ENCODE measurements at regions not wholly inside any gene's neighbourhood (a gene's known extent, or its start where the extent isn't known, plus 50 kb on each side); places are given as distances from the start of the nearest gene placed in this dataset.

DNA sequence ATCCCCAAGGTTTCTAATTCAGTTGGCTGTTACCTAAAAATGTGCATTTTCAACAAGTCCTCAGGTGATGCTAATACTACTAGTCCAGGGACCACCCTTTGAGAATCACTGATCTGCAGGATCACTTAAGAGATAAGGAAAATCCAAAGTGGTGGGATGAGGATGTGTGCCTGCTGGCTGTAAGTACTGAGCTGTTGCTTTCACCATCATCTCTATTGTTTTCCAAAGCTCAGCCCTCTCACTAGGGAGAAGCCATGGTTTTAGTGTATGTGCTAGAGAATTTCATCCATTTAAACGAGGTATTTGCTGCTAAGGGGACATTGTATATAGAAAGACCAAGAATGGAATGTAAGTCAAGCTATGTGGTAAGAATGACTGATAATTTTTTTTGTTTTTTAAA is 202.3 kb downstream of the KIF21A start:
- DNase-seq (ENCODE audit: low read depth in 1 of 2, low spot score in 1 of 2): no peak

DNA sequence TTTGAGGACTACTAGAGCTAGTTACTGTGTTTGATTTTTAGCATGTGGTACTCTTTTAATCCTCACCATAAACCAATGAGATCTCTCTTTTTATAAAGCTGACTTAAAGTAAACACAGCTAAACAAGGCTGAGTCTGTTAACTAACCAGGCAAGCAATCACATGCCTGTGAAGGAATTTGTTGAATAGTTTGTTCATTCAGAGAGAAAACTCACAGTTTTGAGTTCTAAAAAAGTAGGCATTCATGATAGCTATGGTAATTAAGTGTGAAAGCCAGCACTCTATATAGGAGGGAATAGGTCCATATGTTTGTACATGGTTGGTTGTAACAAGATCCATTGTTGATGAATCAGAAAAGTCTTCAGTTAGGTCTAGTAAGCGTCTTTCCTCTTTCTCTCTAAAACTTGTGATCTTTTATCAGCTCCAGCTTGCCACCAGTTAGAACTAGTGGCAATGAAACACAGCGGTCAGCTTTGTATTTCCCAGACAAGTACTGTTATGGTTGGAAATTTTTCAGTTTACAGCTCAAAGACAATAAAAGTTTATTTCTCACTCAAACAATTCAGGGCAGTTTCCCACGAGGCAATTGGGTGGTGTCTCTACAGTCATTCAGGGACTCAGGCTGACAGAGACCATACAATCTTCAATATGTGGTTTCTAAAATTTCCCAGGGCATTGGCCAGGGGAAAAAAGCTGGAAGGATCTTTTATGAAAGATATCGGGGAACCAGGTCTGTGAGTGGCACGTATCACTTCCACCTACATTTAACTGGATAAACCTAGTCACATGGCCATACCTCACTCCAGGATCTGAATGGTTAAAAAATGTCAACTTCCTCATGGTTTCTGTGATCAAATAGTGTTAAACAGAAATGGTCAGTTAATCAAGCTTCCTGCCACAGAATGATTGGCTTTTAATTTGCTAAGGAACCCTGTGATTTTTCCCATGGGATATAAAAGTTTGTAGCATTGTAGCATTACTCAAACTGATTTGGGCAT is 203.1 kb downstream of the KIF21A start:
- no peak for DNase-seq (ENCODE audit: low read depth in 1 of 2, low spot score in 1 of 2)

DNA sequence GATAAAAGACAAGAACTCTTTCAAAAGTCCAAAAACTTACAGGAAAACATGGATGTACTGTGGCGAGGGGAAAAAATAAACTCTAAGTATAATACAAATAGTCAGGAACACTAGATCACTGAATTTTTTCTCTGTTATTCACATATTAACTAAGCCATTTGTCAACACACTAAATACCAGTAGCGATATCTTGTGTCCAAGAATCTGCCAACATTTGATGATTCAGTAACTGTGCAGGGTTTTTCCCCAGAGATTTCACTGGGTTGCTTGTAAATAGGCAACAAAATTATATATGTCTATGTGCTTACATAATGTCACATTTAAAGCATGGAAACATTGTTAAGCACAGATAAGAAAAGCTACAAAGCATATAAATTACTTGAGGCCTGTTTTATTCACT is 205.9 kb downstream of the KIF21A start:
- no peak for DNase-seq (ENCODE audit: low read depth in 1 of 2, low spot score in 1 of 2)

DNA sequence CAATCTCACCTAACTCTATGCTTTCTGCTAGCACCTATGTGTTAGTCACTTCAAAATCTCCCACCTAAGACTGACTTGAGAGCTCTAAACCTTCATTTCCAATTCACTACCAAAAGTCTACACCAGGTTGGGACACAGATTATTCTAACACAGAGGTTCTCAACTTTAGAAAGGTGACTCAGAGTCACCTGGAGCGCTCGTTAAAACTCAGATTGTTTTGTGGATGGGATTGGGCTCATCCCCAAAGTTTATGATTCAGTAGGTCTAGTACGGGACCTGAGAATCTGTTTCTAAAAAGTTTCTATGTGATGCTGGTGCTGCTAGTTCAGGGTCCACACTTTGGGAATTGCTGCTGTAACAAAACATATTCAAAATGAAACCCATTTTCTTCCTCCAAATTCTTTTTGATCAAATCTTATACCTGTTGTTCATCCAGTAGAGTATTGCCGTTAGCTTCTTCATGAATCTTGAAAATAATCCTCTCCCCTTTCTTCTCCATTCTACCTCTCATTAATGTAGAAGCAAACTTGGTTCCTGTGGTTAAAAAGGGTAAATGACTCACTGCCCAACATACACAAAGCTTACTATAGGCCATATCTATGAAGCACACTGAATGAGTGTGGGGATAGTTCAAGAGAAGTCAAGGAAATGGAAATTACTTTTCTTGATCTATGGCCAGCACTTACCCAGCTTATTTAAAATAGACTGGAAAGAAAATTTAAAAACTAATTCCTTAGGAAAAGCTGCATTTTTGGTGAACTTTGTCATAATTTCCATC is 206.7 kb downstream of the KIF21A start:
- no peak for DNase-seq (ENCODE audit: low read depth in 1 of 2, low spot score in 1 of 2)

DNA sequence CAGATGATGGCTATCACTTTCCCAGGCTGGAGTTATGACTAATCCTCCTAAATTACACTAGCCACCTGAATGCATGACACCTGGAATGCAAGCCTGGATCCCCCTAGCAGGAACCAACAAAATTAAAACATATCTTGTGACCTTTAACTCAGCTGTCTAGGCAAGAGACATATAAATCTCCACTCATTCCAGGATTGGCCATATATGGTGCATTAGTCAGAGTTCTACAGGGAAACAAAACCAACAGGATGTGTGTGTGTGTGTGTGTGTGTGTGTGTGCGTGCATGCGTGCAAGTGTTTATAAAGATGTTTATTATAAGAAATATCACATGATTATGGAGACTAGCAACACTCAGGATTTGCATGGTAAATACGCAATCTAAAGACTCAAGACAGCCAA is 212.8 kb downstream of the KIF21A start:
- no peak for DNase-seq (ENCODE audit: low read depth in 1 of 2, low spot score in 1 of 2)

DNA sequence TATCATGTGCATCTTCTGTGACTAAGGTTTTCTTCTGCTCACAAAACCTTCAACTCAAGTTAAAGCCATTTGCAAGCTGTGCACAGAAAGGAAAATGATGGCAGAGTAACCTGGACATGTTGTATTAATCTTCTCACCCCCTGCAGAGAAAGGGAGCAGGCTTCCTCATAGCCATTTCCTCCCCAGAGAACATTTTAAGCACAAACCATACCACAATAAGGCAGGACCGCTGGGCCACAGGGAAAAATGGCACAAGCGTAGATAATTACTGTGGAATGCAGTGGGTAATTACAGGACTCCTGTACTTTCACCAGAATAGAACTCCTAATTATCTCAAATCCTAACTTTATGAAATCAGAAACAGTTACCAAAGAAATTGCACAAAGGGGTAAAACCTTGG is 215.7 kb downstream of the KIF21A start:
- no peak for DNase-seq (ENCODE audit: low read depth in 1 of 2, low spot score in 1 of 2)

DNA sequence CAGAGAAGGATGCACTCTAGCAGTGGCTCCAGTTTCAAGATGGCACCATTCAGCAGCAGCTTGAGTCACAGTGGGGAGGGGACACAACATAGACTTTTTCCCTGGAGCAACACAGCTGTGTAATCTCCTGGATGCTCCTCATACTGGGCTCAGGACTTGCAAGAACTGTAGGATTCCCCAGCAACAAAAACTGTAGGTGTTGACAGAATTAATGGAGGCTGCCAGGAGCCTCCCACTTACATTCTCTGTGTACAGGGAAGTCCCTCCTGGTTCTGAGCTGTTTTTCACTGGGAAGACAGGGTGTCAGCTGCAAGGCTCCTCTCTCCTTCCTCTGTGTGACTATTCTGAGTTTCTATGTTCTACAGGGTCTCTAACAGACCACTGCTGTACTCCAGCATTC is 217.9 kb downstream of the KIF21A start:
- no peak for DNase-seq (ENCODE audit: low read depth in 1 of 2, low spot score in 1 of 2)

DNA sequence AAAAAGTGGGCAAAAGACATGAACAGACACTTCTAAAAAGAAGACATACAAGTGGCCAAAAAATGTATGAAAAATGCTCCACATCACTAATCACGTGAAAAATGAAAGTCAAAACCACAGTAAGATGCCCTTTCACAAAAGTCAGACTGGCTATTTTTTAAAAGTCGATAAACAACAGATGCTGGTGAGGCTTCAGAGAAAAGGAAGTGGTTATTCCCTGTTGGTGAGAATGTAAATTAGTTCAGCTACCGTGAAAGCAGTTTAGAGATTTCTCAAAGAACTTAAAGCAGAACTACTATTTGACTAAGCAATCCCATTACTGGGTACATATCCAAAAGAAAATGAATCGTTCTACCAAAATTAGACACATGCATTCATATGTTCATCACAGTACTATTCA is 237.0 kb downstream of the KIF21A start:
- no peak for DNase-seq (ENCODE audit: low read depth in 1 of 2, low spot score in 1 of 2)

DNA sequence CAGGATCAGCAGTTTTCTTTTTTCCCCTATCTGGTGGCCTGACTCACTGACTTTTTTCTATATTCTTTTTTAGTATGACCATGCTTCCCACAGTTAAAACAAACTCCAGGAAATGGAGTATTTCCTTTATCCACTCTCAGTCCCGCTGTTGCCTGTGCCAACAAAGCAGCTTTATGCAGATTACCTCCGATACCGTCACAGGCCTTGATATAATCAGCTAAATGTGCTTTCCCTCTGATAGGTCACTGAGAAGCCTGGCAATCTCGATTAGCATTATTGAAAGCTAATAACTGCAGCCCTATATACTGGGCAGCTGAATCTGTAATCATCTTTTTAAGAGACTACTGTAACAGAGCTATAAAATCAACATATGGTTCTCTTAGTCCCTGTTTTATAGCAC is 243.6 kb downstream of the KIF21A start:
- DNase-seq (ENCODE audit: low read depth in 1 of 2, low spot score in 1 of 2): no peak

DNA sequence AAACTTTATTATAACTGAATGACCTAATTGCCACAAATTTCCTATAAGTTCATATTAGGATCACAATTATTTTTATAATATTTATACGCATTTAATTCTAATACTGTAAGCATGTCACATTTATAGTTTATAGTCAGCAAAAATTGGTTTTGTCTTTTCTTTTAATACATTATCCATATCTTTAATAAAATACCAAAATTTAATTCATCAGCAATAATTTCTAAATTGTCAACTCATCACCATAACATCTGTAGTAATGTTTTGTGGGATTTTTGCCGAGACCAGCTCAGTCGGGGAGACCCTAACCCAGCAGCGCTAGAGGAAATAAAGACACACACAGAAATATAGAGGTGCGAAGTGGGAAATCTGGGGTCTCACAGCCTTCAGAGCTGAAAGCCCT is 254.2 kb downstream of the KIF21A start:
- no peak for DNase-seq (ENCODE audit: low read depth in 1 of 2, low spot score in 1 of 2)

DNA sequence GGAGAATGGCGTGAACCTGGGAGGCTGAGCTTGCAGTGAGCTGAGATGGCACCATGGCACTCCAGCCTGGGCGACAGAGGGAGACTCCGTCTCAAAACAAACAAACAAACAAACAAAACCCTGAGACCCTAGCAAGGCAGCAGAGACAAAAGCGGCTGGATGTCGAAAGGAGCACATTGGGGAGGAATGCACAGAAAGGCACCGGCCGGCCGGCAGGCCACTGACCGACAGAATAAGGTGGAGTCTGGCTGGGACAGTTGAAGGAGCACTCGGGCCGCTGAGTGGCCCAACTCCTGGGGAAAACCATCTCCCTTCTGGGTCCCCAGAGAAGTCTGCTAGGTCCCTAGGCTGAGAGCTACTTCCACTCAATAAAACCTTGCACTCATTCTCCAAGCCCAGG is 256.2 kb downstream of the KIF21A start:
- no peak for DNase-seq (ENCODE audit: low read depth in 1 of 2, low spot score in 1 of 2)

DNA sequence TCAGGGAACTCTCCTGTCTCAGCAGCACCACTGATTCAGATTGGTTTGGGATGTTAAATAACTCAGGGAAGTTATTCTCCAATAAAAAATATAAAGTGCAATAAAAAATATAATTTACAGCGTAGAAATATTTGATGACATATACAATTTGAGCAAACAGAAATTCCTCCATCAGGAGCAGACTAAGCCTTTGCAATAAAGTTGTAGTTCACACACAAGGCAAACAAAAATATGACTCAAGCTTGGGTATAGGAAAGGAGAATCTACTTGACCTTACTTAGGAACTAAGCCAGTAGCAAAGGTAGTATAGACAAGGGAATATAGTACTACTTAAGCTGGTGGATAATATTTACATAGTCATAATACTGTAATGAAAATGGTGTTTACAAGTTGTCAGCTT is 264.1 kb downstream of the KIF21A start:
- no peak for DNase-seq (ENCODE audit: low read depth in 1 of 2, low spot score in 1 of 2)

DNA sequence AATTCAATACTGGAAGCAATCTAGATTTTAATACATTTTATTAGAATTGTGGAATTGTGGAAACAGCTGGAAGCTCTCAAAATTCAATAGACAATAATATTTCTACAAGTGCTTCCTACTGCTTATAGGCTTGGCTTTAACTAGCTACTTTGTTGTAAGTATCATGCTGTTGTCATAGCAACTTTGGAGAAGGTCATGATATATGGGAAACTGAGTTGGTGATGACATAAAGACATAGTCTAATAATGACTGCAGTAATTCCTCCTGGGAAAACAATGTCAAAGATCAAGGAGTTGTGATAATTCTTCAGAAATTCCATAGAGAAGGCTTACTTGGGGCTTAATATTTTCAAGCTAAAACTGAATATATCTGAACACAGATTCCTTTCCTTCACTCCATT is 266.6 kb downstream of the KIF21A start:
- DNase-seq (ENCODE audit: low read depth in 1 of 2, low spot score in 1 of 2): no peak

DNA sequence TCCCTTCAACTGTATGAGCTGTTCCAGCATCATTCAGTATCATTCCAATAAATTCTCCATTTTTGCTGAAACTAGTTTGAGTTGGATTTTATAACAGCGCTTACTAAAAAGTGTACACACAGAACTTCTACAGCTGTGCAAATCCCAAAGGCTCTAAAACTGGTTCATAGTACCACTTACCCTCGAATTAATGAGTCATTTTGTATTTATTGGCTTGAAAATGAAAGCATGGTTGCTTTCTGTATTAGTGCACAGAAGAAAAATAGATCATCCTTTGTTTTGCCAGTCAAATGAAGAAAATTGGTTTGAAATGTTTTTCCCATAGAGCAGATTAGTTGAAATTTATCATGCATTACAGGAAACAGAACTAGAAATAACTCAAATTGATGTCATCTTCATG is 268.3 kb upstream of the CPNE8 start:
- no peak for DNase-seq (ENCODE audit: low read depth in 1 of 2, low spot score in 1 of 2)

DNA sequence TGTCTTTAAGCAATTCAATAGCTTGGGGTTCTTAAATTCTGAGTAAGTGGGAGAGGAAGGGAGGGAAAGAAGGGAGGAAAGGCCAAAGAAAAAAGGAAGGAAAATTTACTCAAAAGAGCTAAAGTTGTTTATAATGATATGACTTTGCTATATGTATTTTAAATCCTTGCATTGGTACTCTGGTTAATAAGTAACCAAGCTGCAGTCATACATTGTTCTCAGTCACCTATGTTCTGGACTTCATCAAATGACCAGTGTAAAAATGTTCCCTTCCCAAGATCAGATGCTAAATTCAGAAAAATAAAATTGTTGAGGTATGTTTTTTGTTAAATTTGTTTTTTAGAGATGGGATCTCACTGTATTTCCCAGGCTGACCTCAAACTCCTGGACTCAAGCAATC is 259.9 kb upstream of the CPNE8 start:
- DNase-seq (ENCODE audit: low read depth in 1 of 2, low spot score in 1 of 2): no peak

DNA sequence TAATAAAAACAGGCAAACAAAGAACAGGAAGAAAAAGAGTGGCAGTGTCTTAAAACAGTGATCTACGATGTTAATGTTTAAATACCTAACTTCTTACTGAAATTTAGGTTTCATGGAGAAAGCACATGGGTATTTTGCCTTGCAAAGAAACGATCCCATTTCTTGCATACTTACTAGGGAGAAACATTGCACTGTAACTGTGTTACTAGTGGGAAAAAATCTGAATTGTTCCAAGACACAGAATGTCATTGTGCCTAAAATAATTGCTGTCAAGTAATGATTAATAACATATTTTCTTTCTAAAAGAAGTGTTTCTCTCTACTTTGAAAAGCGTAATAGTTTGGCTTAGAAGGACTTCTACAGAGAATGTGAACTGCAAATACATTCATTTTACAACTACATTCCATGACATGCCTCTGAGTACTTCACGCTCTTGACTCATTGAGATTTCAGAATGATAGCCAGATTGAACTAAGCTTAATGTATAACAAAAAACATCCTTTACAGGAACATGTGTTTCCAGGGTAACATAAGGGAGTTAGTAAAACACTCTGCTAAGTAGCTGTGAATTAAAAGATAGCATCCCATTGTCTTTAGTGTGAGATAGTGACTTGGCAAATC is 256.2 kb upstream of the CPNE8 start:
- DNase-seq (ENCODE audit: low read depth in 1 of 2, low spot score in 1 of 2): no peak

DNA sequence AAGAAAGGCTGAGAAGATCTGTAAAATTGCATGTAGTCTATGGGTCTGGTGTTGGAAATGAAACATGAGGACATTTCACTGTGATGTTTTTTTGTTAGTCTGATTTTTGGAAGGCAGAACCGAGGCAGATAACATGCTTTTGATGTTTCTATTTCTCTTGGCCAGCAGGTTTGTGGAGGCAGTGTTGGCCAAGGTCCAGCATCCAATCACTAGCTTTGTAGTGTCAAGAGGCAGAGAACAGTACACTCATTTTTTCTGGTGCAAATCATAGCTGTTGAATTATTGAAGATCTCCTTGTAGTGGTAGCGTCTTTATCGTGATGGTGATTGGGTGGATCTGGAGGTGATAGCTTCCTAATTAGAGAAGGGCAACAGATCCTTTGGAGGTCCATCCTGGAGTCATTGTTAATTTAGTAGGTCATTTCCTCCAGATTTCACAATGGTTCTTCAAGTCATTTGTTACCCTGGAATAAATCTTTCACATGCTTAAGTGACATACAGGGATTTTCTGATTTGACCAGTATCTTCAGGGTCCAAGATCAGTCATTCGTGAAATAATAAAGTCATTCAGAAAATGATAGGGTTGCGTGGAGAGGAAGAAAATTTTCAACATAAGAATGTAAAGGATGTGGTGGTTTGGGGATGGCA is 252.4 kb upstream of the CPNE8 start:
- no peak for DNase-seq (ENCODE audit: low read depth in 1 of 2, low spot score in 1 of 2)

DNA sequence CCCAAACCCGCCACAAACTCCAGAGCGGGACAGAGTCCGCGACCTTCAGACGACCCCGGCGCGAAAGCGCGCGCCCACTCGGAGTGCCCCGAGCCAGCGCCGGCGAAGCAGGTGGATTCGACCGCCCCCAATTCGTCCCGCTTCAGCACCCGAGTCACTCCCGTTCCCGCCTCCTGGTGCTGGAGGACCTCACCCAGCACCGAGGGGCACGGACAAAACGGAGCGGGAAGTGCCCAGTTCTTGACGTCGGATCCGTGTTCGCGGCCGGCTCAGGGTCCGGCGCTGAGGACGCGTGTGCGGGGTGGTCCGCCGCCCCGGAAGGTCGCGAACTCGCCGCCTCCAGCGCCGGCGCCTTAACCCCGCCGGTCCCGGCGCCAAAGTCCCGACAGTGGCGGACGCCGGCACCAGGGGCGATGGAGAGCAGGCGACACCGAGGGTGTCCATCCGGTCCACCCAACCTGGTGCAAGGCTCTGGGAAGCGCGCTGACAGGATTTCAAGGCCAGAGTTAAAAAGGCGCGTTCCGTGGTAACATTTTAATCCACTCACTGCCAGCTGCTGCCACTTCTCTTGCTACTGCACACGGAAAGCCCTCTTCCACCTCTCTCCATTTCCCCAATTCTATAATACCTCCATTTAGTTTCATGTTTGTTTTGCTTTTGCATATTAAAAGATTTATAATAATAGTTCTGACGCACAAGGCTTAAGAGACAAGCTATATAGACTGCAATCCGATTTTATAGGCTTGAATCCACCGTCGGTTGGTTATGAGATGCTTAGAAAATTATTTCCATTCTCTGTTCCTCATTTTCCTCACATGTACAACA is 240.0 kb upstream of the CPNE8 start:
- peak in 1 of 2 donors; percentile 5 for DNase-seq (ENCODE audit: low read depth in 1 of 2, low spot score in 1 of 2)

DNA sequence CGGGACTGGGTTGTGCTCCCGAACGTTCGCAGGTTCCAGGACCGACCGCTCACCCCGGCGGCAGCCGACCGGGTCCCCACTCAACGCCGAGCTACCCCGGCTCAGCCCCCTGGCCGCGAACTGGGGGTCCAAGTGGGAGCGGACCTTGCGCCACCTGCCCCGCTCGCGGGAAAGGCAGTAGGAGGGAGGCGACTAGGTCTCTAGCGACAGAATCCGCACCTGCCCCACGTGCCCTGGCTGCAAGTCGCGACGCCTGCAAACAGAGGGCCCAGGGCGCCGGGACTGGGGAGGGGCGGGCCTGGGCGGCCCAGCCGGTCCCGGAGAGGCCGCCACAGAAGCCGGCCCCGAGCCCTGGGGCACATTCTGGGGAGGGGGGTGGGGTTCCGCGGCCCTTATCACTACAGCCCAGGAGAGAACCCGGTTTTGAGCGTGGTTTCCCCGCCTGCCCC is 239.2 kb upstream of the CPNE8 start:
- no peak for DNase-seq (ENCODE audit: low read depth in 1 of 2, low spot score in 1 of 2)

DNA sequence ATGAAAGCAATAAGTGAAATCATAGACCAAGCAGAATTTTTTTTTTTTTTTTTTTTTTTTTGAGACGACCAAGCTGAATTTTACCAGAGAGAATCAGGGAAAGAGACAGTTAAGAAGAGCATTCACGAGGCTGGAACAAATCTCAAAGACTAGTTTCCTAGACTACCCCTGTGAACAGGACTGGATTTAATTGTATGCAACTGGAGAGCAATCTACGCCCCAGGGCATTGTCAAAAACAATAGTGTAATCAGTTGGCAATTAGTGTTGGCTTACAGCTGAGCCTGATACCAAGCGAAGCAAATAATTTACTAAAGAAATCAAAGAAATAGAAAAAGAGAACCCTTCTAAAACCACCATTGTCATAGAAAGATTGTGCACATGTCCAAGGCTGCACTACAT is 232.9 kb upstream of the CPNE8 start:
- DNase-seq (ENCODE audit: low read depth in 1 of 2, low spot score in 1 of 2): no peak

Measured in stimulated activated CD4-positive, alpha-beta T cell treated with anti-CD3 and anti-CD28 coated beads, Interleukin-15, amount 100 ng/mL, for 1 hour (primary cell).